ENCODE measurements at regions not wholly inside any gene's neighbourhood (a gene's known extent, or its start where the extent isn't known, plus 50 kb on each side); places are given as distances from the start of the nearest gene placed in this dataset.

- peak; percentile 74; the same call in 1 of the 2 replicates for TF ChIP-seq ARNT (IDR thresholded peaks at IDR 0.05)
- no peak for TF ChIP-seq FOXM1 (IDR thresholded peaks at IDR 0.05; ENCODE audit: borderline replicate concordance)
- no peak for TF ChIP-seq SUZ12 (IDR thresholded peaks at IDR 0.05)
- TF ChIP-seq BHLHE40 (IDR thresholded peaks at IDR 0.05; ENCODE audit: borderline replicate concordance): no peak
- TF ChIP-seq L3MBTL2 (conservative IDR thresholded peaks at IDR 0.05): peak; percentile 16; the same call in 1 of the 2 replicates
- TF ChIP-seq PKNOX1 (IDR thresholded peaks at IDR 0.05): peak; percentile 91
- no peak for TF ChIP-seq SP1 (IDR thresholded peaks at IDR 0.05)
- no peak for TF ChIP-seq HDGF (IDR thresholded peaks at IDR 0.05; ENCODE audit: borderline replicate concordance)
These were observed 155.3 kb upstream of the MAFB start for GRCh38 chr20:40844332-40844731.
